Osteoblast (primary cell): ENCODE measurements at regions not wholly inside any gene's neighbourhood (a gene's known extent, or its start where the extent isn't known, plus 50 kb on each side); places are given as distances from the start of the nearest gene placed in this dataset.

Source experiments
- DNase-seq: peaks from one replicate; pipeline ENCODE4 v3.0.0; 2011; ENCODE audit warnings: low spot score, mixed read lengths; ENCODE audit not compliant: insufficient read length; ENCODE audit errors: missing footprints
- H2AFZ ChIP-seq: 2 replicates; pipeline ENCODE4 v1.6.0; 2011; ENCODE audit warnings: mild to moderate bottlenecking, low read length
- H3K27ac ChIP-seq: 2 replicates; pipeline ENCODE4 v1.5.1; 2011; ENCODE audit warnings: mild to moderate bottlenecking, low read depth, low read length, moderate library complexity
- H3K27me3 ChIP-seq: 2 replicates; pipeline ENCODE4 v1.6.0; 2012; ENCODE audit warnings: mild to moderate bottlenecking, control low read depth, inconsistent platforms, low read length, moderate library complexity; ENCODE audit not compliant: insufficient read depth
- H3K36me3 ChIP-seq: 2 replicates; pipeline ENCODE4 v1.5.1; 2011; ENCODE audit warnings: mild to moderate bottlenecking, low read length, control low read depth, moderate library complexity; ENCODE audit not compliant: insufficient read depth
- H3K4me1 ChIP-seq: 2 replicates; pipeline ENCODE4 v1.5.1; 2011; ENCODE audit warnings: mild to moderate bottlenecking, low read length, control low read depth, moderate library complexity; ENCODE audit not compliant: insufficient read depth
- H3K4me2 ChIP-seq: 2 replicates; pipeline ENCODE4 v1.6.0; 2011; ENCODE audit warnings: mild to moderate bottlenecking, low read length; ENCODE audit not compliant: insufficient read depth
- H3K4me3 ChIP-seq: fragments of 200-600 bp; sonication (generic); 3 replicates; pipeline ENCODE4 v1.5.1; 2012; ENCODE audit warnings: mild to moderate bottlenecking, low read length, inconsistent platforms; ENCODE audit not compliant: insufficient read depth
- H3K79me2 ChIP-seq: 2 replicates; pipeline ENCODE4 v1.6.0; 2012; ENCODE audit warnings: mild to moderate bottlenecking, low read length, control low read depth, inconsistent platforms; ENCODE audit not compliant: insufficient read depth
- H3K9me3 ChIP-seq: 2 replicates; pipeline ENCODE4 v1.5.1; 2011; ENCODE audit warnings: low read depth, low read length, control low read depth
- H4K20me1 ChIP-seq: 2 replicates; pipeline ENCODE4 v1.6.0; 2012; ENCODE audit warnings: mild to moderate bottlenecking, low read length, control low read depth; ENCODE audit not compliant: insufficient read depth
- CTCF ChIP-seq: IDR thresholded peaks from 2 replicates; pipeline ENCODE4 v1.5.1; 2011; ENCODE audit warnings: mild to moderate bottlenecking, low read depth, low read length, moderate library complexity; ENCODE audit errors: extremely low read depth

- no peak for DNase-seq
- Histone ChIP-seq H3K27ac (peak overlapping the region; percentile 40), H3K9me3 (no peaks in the 10 kb centered on the region), H3K27me3 (no peaks in the 10 kb centered on the region), H2AFZ (no peak overlapping the region), H3K4me3 (no peak overlapping the region), H3K4me2 (no peak overlapping the region), H3K36me3 (no peaks in the 10 kb centered on the region), H4K20me1 (no peaks in the 10 kb centered on the region), H3K79me2 (no peaks in the 10 kb centered on the region), H3K4me1 (peaks cover 40% of the 10 kb centered on the region)
- no peak for TF ChIP-seq CTCF
Observed at GRCh38 chr2:224264259-224264658, 137.6 kb downstream of the FAM124B start.

GRCh38 chr2:224263571-224264043, 138.3 kb downstream of the FAM124B start:
- Histone ChIP-seq H3K27ac (peak overlapping the region; percentile 40), H3K79me2 (no peaks in the 10 kb centered on the region), H3K9me3 (no peaks in the 10 kb centered on the region), H3K27me3 (no peaks in the 10 kb centered on the region), H3K4me2 (peak overlapping the region; percentile 14), H2AFZ (no peak overlapping the region), H3K4me1 (peaks cover 35% of the 10 kb centered on the region), H3K36me3 (no peaks in the 10 kb centered on the region), H3K4me3 (no peak overlapping the region), H4K20me1 (no peaks in the 10 kb centered on the region)
- no peak for DNase-seq
- TF ChIP-seq CTCF = no peak

- Histone ChIP-seq H3K79me2 (no peaks in the 10 kb centered on the region), H3K4me2 (no peak overlapping the region), H4K20me1 (no peaks in the 10 kb centered on the region), H3K9me3 (no peaks in the 10 kb centered on the region), H3K36me3 (no peaks in the 10 kb centered on the region), H3K4me1 (peaks cover 40% of the 10 kb centered on the region), H3K27me3 (no peaks in the 10 kb centered on the region), H3K4me3 (no peak overlapping the region), H3K27ac (peak overlapping the region; percentile 40), H2AFZ (no peak overlapping the region)
- TF ChIP-seq CTCF = no peak
- DNase-seq = peak; percentile 80
Observed at GRCh38 chr2:224261326-224261725, 140.6 kb downstream of the FAM124B start.

- no peak for TF ChIP-seq CTCF
- Histone ChIP-seq H3K4me1 (peaks cover 42% of the 10 kb centered on the region), H4K20me1 (no peaks in the 10 kb centered on the region), H3K27me3 (no peaks in the 10 kb centered on the region), H3K27ac (peak overlapping the region; percentile 43), H3K79me2 (no peaks in the 10 kb centered on the region), H3K4me3 (no peak overlapping the region), H3K36me3 (no peaks in the 10 kb centered on the region), H3K9me3 (no peaks in the 10 kb centered on the region), H3K4me2 (no peak overlapping the region), H2AFZ (peak overlapping the region; percentile 76)
- no peak for DNase-seq
Observed at GRCh38 chr2:224260372-224261020, 141.4 kb downstream of the FAM124B start.
